Coronary artery (tissue), 2 donors: ENCODE measurements at regions not wholly inside any gene's neighbourhood (a gene's known extent, or its start where the extent isn't known, plus 50 kb on each side); places are given as distances from the start of the nearest gene placed in this dataset.

Experiments
- DNase-seq: peaks from one replicate; pipeline ENCODE4 v3.0.0-alpha.2; 2017; ENCODE audit warnings: low spot score
- H3K27ac ChIP-seq, 2 donors: fragments of 200-600 bp; sonication (generic); one replicate each; pipeline ENCODE4 v1.5.1; 2016 to 2019
- H3K4me3 ChIP-seq: fragments of 200-600 bp; sonication (generic); 2 replicates; pipeline ENCODE4 v1.5.1; 2016; ENCODE audit warnings: mild to moderate bottlenecking, moderate library complexity
- TF ChIP-seq, protein P1 (sequence below): fragments of 200-600 bp; sonication (generic); IDR thresholded peaks from one replicate; pipeline ENCODE4 v1.5.1; 2019; ENCODE audit warnings: antibody characterized with exemption

DNA sequence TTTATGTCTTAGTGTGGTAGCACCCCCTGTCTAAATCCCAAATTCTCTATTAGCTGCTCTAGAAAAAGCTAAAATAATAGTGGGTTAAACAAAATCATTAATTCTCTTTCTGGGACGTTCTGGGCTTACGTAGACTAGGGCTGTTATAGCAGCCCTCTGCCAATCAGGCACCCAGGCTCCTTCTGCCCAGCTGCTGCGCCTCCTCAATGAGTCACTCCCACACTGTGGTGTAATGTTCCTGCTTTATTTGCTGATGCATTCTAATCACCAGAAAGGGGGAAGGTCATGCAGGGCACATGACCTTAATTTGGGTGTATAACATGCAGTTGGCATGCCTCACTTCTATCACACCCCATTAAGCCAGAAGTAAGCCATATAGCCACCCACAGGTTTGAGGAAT is 294.5 kb downstream of the GALC start:
- Histone ChIP-seq H3K4me3 (no peak overlapping the region), H3K27ac (no peak overlapping the region)
- DNase-seq = no peak
- TF ChIP-seq, protein P1, sequence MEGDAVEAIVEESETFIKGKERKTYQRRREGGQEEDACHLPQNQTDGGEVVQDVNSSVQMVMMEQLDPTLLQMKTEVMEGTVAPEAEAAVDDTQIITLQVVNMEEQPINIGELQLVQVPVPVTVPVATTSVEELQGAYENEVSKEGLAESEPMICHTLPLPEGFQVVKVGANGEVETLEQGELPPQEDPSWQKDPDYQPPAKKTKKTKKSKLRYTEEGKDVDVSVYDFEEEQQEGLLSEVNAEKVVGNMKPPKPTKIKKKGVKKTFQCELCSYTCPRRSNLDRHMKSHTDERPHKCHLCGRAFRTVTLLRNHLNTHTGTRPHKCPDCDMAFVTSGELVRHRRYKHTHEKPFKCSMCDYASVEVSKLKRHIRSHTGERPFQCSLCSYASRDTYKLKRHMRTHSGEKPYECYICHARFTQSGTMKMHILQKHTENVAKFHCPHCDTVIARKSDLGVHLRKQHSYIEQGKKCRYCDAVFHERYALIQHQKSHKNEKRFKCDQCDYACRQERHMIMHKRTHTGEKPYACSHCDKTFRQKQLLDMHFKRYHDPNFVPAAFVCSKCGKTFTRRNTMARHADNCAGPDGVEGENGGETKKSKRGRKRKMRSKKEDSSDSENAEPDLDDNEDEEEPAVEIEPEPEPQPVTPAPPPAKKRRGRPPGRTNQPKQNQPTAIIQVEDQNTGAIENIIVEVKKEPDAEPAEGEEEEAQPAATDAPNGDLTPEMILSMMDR = no peak

DNA sequence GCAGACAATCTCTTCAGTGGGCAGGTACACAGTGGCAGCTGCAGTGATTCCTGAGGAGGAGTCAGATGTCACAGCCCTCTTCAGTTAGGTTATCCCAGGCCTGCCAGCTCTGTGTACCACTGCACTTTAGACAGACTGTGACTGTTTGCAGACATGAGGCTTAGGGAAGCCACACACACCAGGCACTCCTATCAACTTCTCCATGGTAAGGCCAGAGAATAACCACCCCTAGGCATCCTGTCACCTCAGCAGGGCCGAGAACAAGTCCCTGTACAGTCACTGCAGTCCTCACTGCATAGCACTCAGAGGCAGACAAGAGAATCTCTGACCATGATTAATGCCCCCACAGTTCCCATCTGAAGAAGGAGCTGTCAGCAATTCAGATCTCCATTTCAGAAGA is 296.5 kb downstream of the GALC start:
- DNase-seq = no peak
- TF ChIP-seq, protein P1 = no peak
- H3K27ac ChIP-seq = no peak overlapping the region
- H3K4me3 ChIP-seq = no peak overlapping the region

GRCh38 chr14:87691042-87691881 is 301.7 kb downstream of the GALC start:
- H3K4me3 ChIP-seq = no peak overlapping the region
- TF ChIP-seq, protein P1 = no peak
- no peak overlapping the region for H3K27ac ChIP-seq
- DNase-seq = no peak

DNA sequence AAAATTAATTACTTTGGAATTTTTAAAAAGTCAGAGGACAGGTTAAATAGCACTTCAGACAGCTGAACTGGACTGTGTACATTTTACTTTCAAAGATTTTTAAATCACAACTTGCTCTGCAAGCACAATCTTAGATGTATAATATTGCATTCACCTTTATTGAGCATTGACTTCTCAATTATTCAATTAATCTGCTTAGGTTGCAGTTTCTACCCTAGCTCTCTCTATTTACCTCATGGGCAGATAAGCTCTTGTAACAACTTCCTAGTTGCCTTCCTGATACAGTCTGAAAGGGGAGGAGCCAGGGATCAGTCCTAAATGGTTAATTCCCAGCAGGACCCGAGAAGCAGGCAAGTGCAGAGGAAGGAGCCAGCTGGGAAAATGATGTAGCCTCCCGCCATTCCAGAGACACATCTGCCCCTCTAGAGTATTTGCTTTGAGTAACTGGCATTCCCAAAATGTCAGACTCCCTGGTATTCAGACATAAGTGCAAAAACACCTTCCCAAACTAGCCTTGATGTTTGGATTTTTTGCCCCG is 302.8 kb downstream of the GALC start:
- TF ChIP-seq, protein P1 = no peak
- no peak for DNase-seq
- Histone ChIP-seq H3K27ac (no peak overlapping the region), H3K4me3 (no peak overlapping the region)

DNA sequence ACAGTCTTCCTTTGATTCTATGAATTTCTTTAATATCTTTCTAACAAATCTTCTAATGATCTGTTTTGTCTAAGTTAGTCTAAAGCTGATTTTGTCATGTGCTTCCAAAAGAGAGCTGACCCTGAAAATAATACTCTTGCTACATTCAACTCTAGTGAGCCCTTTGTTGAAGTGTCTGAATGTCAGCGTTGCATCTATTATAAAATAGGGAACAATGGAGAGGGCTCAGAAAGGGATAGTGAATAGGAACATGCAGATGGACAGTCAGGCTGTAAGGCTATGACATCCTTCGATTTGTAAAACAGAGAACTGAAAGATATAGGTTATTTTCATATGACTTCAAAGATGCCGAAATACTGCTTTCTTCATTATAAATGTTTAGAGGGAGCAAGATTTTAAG is 304.5 kb downstream of the GALC start:
- no peak for DNase-seq
- TF ChIP-seq, protein P1 = no peak
- Histone ChIP-seq H3K4me3 (no peak overlapping the region), H3K27ac (no peak overlapping the region)

GRCh38 chr14:87687420-87687819 is 305.6 kb downstream of the GALC start:
- DNase-seq = no peak
- Histone ChIP-seq H3K4me3 (no peak overlapping the region), H3K27ac (no peak overlapping the region)
- TF ChIP-seq, protein P1 = no peak

GRCh38 chr14:87686746-87687145 is 306.2 kb downstream of the GALC start:
- no peak overlapping the region for H3K4me3 ChIP-seq
- H3K27ac ChIP-seq = no peak overlapping the region
- DNase-seq = no peak
- TF ChIP-seq, protein P1 = no peak
